ENCODE measurements at regions not wholly inside any gene's neighbourhood (a gene's known extent, or its start where the extent isn't known, plus 50 kb on each side); places are given as distances from the start of the nearest gene placed in this dataset.
"Not testable (repeated sequence)": the region's sequence is repeated elsewhere in the genome, so short reads cannot be mapped to it uniquely, and the experiment has no call there.

DNA sequence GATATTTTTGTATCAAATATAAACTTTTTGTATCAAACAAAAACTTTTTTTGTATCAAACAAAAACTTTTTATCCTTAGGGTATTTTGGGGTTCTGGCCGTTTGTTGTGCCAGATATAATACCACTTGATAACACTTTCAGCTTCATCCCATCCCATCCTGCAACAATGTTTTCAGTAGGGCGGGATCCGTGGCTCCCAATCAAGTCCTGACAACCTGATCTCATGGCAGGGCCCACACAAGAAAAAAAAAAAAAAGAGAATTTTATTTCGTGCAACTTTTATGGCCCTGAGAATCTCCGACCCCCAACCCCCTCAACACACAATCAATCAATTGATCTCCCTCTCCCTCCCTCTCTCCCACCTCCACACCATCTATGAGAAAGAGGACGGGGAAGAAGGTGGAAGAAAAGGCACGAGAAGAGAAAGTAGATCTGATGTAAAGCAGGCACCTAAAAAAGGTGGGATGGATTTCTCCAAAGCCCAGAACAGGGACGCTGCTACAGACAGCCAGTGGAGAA lies 4749.6 kb upstream of the OR11H1 start:
- Mint-ChIP-seq H3K9me3 (peaks cover 60% of the 10 kb centered on the region), H3K27ac (no peak overlapping the region), H3K36me3 (peaks cover 12% of the 10 kb centered on the region), H3K4me1 (no peaks in the 10 kb centered on the region), H3K27me3 (ENCODE audit: low read depth) (no peaks in the 10 kb centered on the region), H3K4me3 (no peak overlapping the region)
- TF ChIP-seq, protein P1, sequence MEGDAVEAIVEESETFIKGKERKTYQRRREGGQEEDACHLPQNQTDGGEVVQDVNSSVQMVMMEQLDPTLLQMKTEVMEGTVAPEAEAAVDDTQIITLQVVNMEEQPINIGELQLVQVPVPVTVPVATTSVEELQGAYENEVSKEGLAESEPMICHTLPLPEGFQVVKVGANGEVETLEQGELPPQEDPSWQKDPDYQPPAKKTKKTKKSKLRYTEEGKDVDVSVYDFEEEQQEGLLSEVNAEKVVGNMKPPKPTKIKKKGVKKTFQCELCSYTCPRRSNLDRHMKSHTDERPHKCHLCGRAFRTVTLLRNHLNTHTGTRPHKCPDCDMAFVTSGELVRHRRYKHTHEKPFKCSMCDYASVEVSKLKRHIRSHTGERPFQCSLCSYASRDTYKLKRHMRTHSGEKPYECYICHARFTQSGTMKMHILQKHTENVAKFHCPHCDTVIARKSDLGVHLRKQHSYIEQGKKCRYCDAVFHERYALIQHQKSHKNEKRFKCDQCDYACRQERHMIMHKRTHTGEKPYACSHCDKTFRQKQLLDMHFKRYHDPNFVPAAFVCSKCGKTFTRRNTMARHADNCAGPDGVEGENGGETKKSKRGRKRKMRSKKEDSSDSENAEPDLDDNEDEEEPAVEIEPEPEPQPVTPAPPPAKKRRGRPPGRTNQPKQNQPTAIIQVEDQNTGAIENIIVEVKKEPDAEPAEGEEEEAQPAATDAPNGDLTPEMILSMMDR (IDR thresholded peaks at IDR 0.05; ENCODE audit: unreplicated experiment): no peak
- DNase-seq (ENCODE audit: low spot score in 2 of 2, unreplicated experiment in 2 of 2): no peak

GRCh38 chr22:10779200-10779599 lies 4748.8 kb upstream of the OR11H1 start:
- Mint-ChIP-seq H3K36me3 (peaks cover 12% of the 10 kb centered on the region), H3K9me3 (peaks cover 58% of the 10 kb centered on the region)
- not testable (repeated sequence) for H3K27ac Mint-ChIP-seq; DNase-seq (ENCODE audit: low spot score in 2 of 2, unreplicated experiment in 2 of 2); H3K27me3 Mint-ChIP-seq (ENCODE audit: low read depth); H3K4me3 Mint-ChIP-seq; H3K4me1 Mint-ChIP-seq

DNA sequence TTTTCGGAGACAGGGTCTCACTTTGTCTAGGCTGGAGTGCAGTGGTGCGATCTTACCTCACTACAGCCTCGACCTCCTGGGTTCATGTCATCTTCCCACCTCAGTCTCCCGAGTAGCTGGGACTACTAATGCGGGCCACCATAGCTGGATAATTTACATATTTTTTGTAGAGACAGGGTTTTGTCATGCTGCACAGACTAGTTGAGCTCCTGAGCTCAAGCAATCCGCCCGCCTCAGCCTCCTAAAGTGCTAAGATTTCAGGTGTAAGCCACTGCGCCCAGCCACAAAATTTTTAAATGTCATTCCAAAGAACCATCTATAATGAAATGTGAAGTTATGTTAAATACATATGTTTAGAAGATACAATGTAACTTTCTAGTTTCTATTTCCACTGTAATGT lies 4747.7 kb upstream of the OR11H1 start:
- Mint-ChIP-seq H3K9me3 (peaks cover 57% of the 10 kb centered on the region), H3K4me1 (no peaks in the 10 kb centered on the region), H3K4me3 (no peak overlapping the region), H3K27me3 (ENCODE audit: low read depth) (no peaks in the 10 kb centered on the region), H3K27ac (no peak overlapping the region), H3K36me3 (peaks cover 12% of the 10 kb centered on the region)
- no peak for DNase-seq (ENCODE audit: low spot score in 2 of 2, unreplicated experiment in 2 of 2)
- TF ChIP-seq, protein P1 (IDR thresholded peaks at IDR 0.05; ENCODE audit: unreplicated experiment): no peak

- no peak overlapping the region for H3K27ac Mint-ChIP-seq
- peaks cover 48% of the 10 kb centered on the region for H3K9me3 Mint-ChIP-seq
These were observed 4746.2 kb upstream of the OR11H1 start for GRCh38 chr22:10781571-10782403.

More at GRCh38 chr22:10781571-10782403, 4746.2 kb upstream of the OR11H1 start:
- H3K27me3 Mint-ChIP-seq (ENCODE audit: low read depth): no peaks in the 10 kb centered on the region
- no peaks in the 10 kb centered on the region for H3K4me1 Mint-ChIP-seq
- TF ChIP-seq, protein P1 (IDR thresholded peaks at IDR 0.05; ENCODE audit: unreplicated experiment): no peak
- no peak for DNase-seq (ENCODE audit: low spot score in 2 of 2, unreplicated experiment in 2 of 2)
- peaks cover 12% of the 10 kb centered on the region for H3K36me3 Mint-ChIP-seq
- H3K4me3 Mint-ChIP-seq: no peak overlapping the region

All from mesothelial cell of epicardium (in vitro differentiated cells).